Panc1 (cell line): ENCODE measurements at regions not wholly inside any gene's neighbourhood (a gene's known extent, or its start where the extent isn't known, plus 50 kb on each side); places are given as distances from the start of the nearest gene placed in this dataset.

Experiments used
- POLR2AphosphoS5 ChIP-seq: IDR thresholded peaks from 2 replicates; pipeline ENCODE4 v1.6.1; 2012; ENCODE audit warnings: mild to moderate bottlenecking, low read depth, low read length, moderate library complexity
- TF ChIP-seq, protein P1 (sequence below): fragments of 450-650 bp; IDR thresholded peaks from 2 replicates; pipeline ENCODE4 v1.5.1; 2017; ENCODE audit warnings: mild to moderate bottlenecking
- TF ChIP-seq, protein P2 (sequence below), 2 experiments: IDR thresholded peaks; 2 replicates each; pipeline ENCODE4 v1.6.1; 2011 to 2012; ENCODE audit warnings: low read depth in 2 of 2, control low read depth in 1 of 2, low read length in 1 of 2, mild to moderate bottlenecking in 1 of 2, moderate library complexity in 1 of 2; ENCODE audit not compliant: insufficient read depth in 1 of 2

DNA sequence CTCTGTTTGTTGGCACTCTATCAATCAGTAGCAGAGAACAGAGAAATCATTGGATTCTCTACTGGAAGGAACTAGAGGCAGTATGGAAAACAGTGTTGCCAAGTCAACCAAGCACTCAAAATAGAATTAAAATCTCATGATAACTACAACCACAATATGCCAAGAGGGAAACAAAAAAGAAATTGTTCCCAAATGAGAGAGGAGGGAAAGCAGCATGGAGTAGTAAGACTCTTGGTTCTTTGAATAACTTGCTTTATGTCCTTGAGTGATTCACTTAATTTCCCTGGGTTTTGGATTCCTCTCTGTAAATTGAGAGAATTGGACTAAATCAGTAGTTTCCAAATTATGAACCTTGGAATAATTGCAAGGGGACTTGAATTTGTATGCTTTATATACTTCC lies 285.5 kb upstream of the ANKRD50 start:
- TF ChIP-seq, protein P1, sequence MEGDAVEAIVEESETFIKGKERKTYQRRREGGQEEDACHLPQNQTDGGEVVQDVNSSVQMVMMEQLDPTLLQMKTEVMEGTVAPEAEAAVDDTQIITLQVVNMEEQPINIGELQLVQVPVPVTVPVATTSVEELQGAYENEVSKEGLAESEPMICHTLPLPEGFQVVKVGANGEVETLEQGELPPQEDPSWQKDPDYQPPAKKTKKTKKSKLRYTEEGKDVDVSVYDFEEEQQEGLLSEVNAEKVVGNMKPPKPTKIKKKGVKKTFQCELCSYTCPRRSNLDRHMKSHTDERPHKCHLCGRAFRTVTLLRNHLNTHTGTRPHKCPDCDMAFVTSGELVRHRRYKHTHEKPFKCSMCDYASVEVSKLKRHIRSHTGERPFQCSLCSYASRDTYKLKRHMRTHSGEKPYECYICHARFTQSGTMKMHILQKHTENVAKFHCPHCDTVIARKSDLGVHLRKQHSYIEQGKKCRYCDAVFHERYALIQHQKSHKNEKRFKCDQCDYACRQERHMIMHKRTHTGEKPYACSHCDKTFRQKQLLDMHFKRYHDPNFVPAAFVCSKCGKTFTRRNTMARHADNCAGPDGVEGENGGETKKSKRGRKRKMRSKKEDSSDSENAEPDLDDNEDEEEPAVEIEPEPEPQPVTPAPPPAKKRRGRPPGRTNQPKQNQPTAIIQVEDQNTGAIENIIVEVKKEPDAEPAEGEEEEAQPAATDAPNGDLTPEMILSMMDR: no peak
- no peak for TF ChIP-seq POLR2AphosphoS5
- TF ChIP-seq, protein P2, sequence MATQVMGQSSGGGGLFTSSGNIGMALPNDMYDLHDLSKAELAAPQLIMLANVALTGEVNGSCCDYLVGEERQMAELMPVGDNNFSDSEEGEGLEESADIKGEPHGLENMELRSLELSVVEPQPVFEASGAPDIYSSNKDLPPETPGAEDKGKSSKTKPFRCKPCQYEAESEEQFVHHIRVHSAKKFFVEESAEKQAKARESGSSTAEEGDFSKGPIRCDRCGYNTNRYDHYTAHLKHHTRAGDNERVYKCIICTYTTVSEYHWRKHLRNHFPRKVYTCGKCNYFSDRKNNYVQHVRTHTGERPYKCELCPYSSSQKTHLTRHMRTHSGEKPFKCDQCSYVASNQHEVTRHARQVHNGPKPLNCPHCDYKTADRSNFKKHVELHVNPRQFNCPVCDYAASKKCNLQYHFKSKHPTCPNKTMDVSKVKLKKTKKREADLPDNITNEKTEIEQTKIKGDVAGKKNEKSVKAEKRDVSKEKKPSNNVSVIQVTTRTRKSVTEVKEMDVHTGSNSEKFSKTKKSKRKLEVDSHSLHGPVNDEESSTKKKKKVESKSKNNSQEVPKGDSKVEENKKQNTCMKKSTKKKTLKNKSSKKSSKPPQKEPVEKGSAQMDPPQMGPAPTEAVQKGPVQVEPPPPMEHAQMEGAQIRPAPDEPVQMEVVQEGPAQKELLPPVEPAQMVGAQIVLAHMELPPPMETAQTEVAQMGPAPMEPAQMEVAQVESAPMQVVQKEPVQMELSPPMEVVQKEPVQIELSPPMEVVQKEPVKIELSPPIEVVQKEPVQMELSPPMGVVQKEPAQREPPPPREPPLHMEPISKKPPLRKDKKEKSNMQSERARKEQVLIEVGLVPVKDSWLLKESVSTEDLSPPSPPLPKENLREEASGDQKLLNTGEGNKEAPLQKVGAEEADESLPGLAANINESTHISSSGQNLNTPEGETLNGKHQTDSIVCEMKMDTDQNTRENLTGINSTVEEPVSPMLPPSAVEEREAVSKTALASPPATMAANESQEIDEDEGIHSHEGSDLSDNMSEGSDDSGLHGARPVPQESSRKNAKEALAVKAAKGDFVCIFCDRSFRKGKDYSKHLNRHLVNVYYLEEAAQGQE (IDR thresholded peaks at IDR 0.05; ENCODE audit: insufficient read depth in 1 of 2, low read depth in 2 of 2, low read length in 1 of 2): no peak
